ENCODE measurements at regions not wholly inside any gene's neighbourhood (a gene's known extent, or its start where the extent isn't known, plus 50 kb on each side); places are given as distances from the start of the nearest gene placed in this dataset.

GRCh38 chr3:6079011-6079410 is 781.9 kb upstream of the GRM7 start:
- Histone ChIP-seq H3K4me3 (no peak overlapping the region), H3K4me1 (no peaks in the 10 kb centered on the region), H3K36me3 (no peaks in the 10 kb centered on the region), H3K27ac (no peak overlapping the region), H3K9me3 (no peaks in the 10 kb centered on the region), H3K27me3 (no peaks in the 10 kb centered on the region)
- DNase-seq (ENCODE audit: low spot score in 2 of 2) = no peak
- 65% methylated on average over 4 of the region's 4 CpGs for WGBS
- TF ChIP-seq EP300 (IDR thresholded peaks at IDR 0.05) (no peak), POLR2AphosphoS5 (IDR thresholded peaks at IDR 0.05) (no peak), CTCF (IDR thresholded peaks at IDR 0.05) (no peak), POLR2A (IDR thresholded peaks at IDR 0.05) (no peak)

GRCh38 chr3:6079561-6080179 is 781.2 kb upstream of the GRM7 start:
- H3K4me1 ChIP-seq = no peaks in the 10 kb centered on the region
- H3K9me3 ChIP-seq = no peaks in the 10 kb centered on the region
- no peaks in the 10 kb centered on the region for H3K27me3 ChIP-seq
- TF ChIP-seq CTCF (IDR thresholded peaks at IDR 0.05) = no peak
- no peak for TF ChIP-seq POLR2A (IDR thresholded peaks at IDR 0.05)
- TF ChIP-seq EP300 (IDR thresholded peaks at IDR 0.05) = no peak
- no peak for TF ChIP-seq POLR2AphosphoS5 (IDR thresholded peaks at IDR 0.05)
- no peak for DNase-seq (ENCODE audit: low spot score in 2 of 2)
- 46% methylated on average over 6 of the region's 6 CpGs for WGBS
- no peak overlapping the region for H3K4me3 ChIP-seq
- no peaks in the 10 kb centered on the region for H3K36me3 ChIP-seq
- no peak overlapping the region for H3K27ac ChIP-seq

GRCh38 chr3:6088433-6088832 is 772.5 kb upstream of the GRM7 start:
- Histone ChIP-seq H3K27me3 (no peaks in the 10 kb centered on the region), H3K36me3 (no peaks in the 10 kb centered on the region), H3K27ac (no peak overlapping the region), H3K4me1 (peaks cover 2% of the 10 kb centered on the region), H3K9me3 (no peaks in the 10 kb centered on the region), H3K4me3 (no peak overlapping the region)
- WGBS = 46% methylated on average over 2 of the region's 2 CpGs
- DNase-seq (ENCODE audit: low spot score in 2 of 2) = no peak
- TF ChIP-seq CTCF (IDR thresholded peaks at IDR 0.05) = no peak

GRCh38 chr3:6089780-6090179 is 771.1 kb upstream of the GRM7 start:
- H3K4me1 ChIP-seq = peaks cover 2% of the 10 kb centered on the region
- H3K36me3 ChIP-seq = no peaks in the 10 kb centered on the region
- H3K4me3 ChIP-seq = no peak overlapping the region
- no peak for DNase-seq (ENCODE audit: low spot score in 2 of 2)
- H3K27ac ChIP-seq = no peak overlapping the region
- TF ChIP-seq POLR2A (IDR thresholded peaks at IDR 0.05) = no peak
- TF ChIP-seq EP300 (IDR thresholded peaks at IDR 0.05) = no peak
- no peak for TF ChIP-seq POLR2AphosphoS5 (IDR thresholded peaks at IDR 0.05)
- TF ChIP-seq CTCF (IDR thresholded peaks at IDR 0.05) = no peak
- WGBS = 22% methylated on average over 5 of the region's 5 CpGs
- H3K9me3 ChIP-seq = no peaks in the 10 kb centered on the region
- H3K27me3 ChIP-seq = no peaks in the 10 kb centered on the region

GRCh38 chr3:6091262-6091661 is 769.7 kb upstream of the GRM7 start:
- Histone ChIP-seq H3K27me3 (no peaks in the 10 kb centered on the region), H3K27ac (no peak overlapping the region), H3K4me3 (no peak overlapping the region), H3K9me3 (no peaks in the 10 kb centered on the region), H3K36me3 (no peaks in the 10 kb centered on the region), H3K4me1 (peaks cover 2% of the 10 kb centered on the region)
- no peak for DNase-seq (ENCODE audit: low spot score in 2 of 2)
- 88% methylated on average over 3 of the region's 3 CpGs for WGBS
- TF ChIP-seq POLR2A (IDR thresholded peaks at IDR 0.05) = no peak
- TF ChIP-seq CTCF (IDR thresholded peaks at IDR 0.05) = no peak
- TF ChIP-seq POLR2AphosphoS5 (IDR thresholded peaks at IDR 0.05) = no peak
- no peak for TF ChIP-seq EP300 (IDR thresholded peaks at IDR 0.05)
